PC-9 (cell line): ENCODE measurements at regions not wholly inside any gene's neighbourhood (a gene's known extent, or its start where the extent isn't known, plus 50 kb on each side); places are given as distances from the start of the nearest gene placed in this dataset.
A peak's percentile ranks its signal among the peaks of the same experiment; 100 is the strongest.

Source experiments
- BruUV-seq: library from RNA; stranded (reverse); fragments of 400-500 nt; replicated peaks from 2 replicates; lab custom pipeline; 2021; lab: Mats Ljungman, UMichigan
- CTCF ChIA-PET: fragments of 300-600 bp; sonication (Branson Sonifier 250); formaldehyde crosslinking; loops from one replicate; lab custom pipeline; 2022; ENCODE audit warnings: antibody characterized with exemption; lab: Charles Lee
- POLR2A ChIA-PET: fragments of 300-600 bp; sonication (Branson Sonifier 250); formaldehyde crosslinking; loops from one replicate; lab custom pipeline; 2022; ENCODE audit warnings: antibody characterized with exemption; ENCODE audit not compliant: unreplicated experiment; lab: Charles Lee
- DNase-seq, 2 experiments: peaks; one replicate each; pipeline versions ENCODE4 v3.0.0 to v3.0.0-alpha.2; 2015 to 2022; ENCODE audit warnings: mixed read lengths in 1 of 2
- H2AFZ ChIP-seq: fragments of 200-600 bp; sonication (generic); 2 replicates; pipeline ENCODE4 v1.8.1; 2017; ENCODE audit warnings: antibody characterized with exemption
- H3F3A ChIP-seq: fragments of 200-600 bp; sonication (generic); 2 replicates; pipeline ENCODE4 v1.8.1; 2017; ENCODE audit warnings: antibody characterized with exemption, mild to moderate bottlenecking, low read depth; ENCODE audit not compliant: insufficient read depth
- H3K27ac ChIP-seq: fragments of 200-600 bp; sonication (generic); 2 replicates; pipeline ENCODE4 v1.6.1; 2016; ENCODE audit warnings: mixed run types
- H3K27me3 ChIP-seq: fragments of 200-600 bp; sonication (generic); 2 replicates; pipeline ENCODE4 v1.6.1; 2016; ENCODE audit warnings: low read depth, mixed run types; ENCODE audit not compliant: insufficient read depth
- H3K36me3 ChIP-seq: fragments of 200-600 bp; sonication (generic); 2 replicates; pipeline ENCODE4 v1.6.1; 2016; ENCODE audit warnings: low read depth, mixed run types
- H3K4me1 ChIP-seq: fragments of 200-600 bp; sonication (generic); replicated peaks from 2 replicates; pipeline ENCODE4 v1.6.1; 2016; ENCODE audit warnings: mixed run types; ENCODE audit not compliant: insufficient read depth
- H3K4me2 ChIP-seq: fragments of 200-600 bp; sonication (generic); 2 replicates; pipeline ENCODE4 v1.6.1; 2017; ENCODE audit warnings: mixed run types
- H3K4me3 ChIP-seq: fragments of 200-600 bp; sonication (generic); 2 replicates; pipeline ENCODE4 v1.6.1; 2016; ENCODE audit warnings: mixed run types
- H3K79me2 ChIP-seq: fragments of 200-600 bp; sonication (generic); 2 replicates; pipeline ENCODE4 v1.6.1; 2017; ENCODE audit warnings: low read depth, mixed run types
- H3K9me2 ChIP-seq: fragments of 200-600 bp; sonication (generic); 2 replicates; pipeline ENCODE4 v1.8.1; 2017; ENCODE audit warnings: mild to moderate bottlenecking; ENCODE audit not compliant: insufficient read depth
- H3K9me3 ChIP-seq: fragments of 200-600 bp; sonication (generic); 2 replicates; pipeline ENCODE4 v1.8.1; 2016; ENCODE audit warnings: low read depth; ENCODE audit not compliant: insufficient read depth
- H4K20me1 ChIP-seq: fragments of 200-600 bp; sonication (generic); 2 replicates; pipeline ENCODE4 v1.8.1; 2017; ENCODE audit not compliant: insufficient read depth
- EZH2 ChIP-seq: fragments of 200-600 bp; sonication (generic); IDR thresholded peaks from 2 replicates; pipeline ENCODE4 v1.8.0; 2017; ENCODE audit warnings: antibody characterized with exemption, low read depth
- intact Hi-C: fragments of 100-400 bp; cut with micrococcal nuclease; formaldehyde crosslinking; loops from one replicate; pipeline ENCODE4 v1.10.0; 2022; ENCODE audit not compliant: unreplicated experiment
- TF ChIP-seq, protein P1 (sequence below): fragments of 200-600 bp; sonication (generic); conservative IDR thresholded peaks from 2 replicates; pipeline ENCODE4 v1.6.1; 2017; ENCODE audit warnings: mixed run types, antibody characterized with exemption, mild to moderate bottlenecking, moderate library complexity

GRCh38 chr3:84573962-84574361 is 384.8 kb upstream of the CADM2 start:
- no peak overlapping the region for H3K4me2 ChIP-seq
- H3F3A ChIP-seq = no peaks in the 10 kb centered on the region
- BruUV-seq = no TSS peak
- H3K36me3 ChIP-seq = no peaks in the 10 kb centered on the region
- no peaks in the 10 kb centered on the region for H3K79me2 ChIP-seq
- DNase-seq = no peak
- no peaks in the 10 kb centered on the region for H3K9me2 ChIP-seq
- no peaks in the 10 kb centered on the region for H4K20me1 ChIP-seq
- ChIA-PET POLR2A (no interaction called here), CTCF (no interaction called here)
- H3K27me3 ChIP-seq = no peaks in the 10 kb centered on the region
- no peak overlapping the region for H2AFZ ChIP-seq
- H3K4me3 ChIP-seq = no peak overlapping the region
- no peak overlapping the region for H3K27ac ChIP-seq
- intact Hi-C loops = no loop called here
- H3K4me1 ChIP-seq = no peaks in the 10 kb centered on the region
- TF ChIP-seq EZH2 = no peak
- TF ChIP-seq, protein P1, sequence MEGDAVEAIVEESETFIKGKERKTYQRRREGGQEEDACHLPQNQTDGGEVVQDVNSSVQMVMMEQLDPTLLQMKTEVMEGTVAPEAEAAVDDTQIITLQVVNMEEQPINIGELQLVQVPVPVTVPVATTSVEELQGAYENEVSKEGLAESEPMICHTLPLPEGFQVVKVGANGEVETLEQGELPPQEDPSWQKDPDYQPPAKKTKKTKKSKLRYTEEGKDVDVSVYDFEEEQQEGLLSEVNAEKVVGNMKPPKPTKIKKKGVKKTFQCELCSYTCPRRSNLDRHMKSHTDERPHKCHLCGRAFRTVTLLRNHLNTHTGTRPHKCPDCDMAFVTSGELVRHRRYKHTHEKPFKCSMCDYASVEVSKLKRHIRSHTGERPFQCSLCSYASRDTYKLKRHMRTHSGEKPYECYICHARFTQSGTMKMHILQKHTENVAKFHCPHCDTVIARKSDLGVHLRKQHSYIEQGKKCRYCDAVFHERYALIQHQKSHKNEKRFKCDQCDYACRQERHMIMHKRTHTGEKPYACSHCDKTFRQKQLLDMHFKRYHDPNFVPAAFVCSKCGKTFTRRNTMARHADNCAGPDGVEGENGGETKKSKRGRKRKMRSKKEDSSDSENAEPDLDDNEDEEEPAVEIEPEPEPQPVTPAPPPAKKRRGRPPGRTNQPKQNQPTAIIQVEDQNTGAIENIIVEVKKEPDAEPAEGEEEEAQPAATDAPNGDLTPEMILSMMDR = no peak
- H3K9me3 ChIP-seq = no peaks in the 10 kb centered on the region

DNA sequence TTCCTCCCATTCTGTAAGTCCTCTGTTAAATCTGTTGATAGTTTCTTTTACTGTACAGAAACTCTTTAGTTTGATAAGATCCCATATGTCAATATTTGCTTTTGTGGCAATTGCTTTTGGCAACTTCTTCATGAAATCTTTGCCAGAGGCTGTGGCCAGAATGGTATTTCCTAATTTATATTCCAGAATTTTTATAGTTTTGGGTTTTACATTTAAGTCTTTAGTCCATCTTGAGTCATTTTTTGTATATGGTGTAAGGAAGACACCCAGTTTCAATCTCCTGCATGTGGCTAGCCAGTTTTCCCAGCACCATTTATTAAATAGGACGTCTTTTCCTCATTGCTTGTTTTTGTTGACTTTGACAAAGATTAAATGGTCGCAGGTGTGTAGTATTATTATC is 372.4 kb upstream of the CADM2 start:
- intact Hi-C loops = no loop called here

GRCh38 chr3:84600703-84601225 is 358.0 kb upstream of the CADM2 start:
- CTCF ChIA-PET = no interaction called here
- Histone ChIP-seq H3K4me1 (no peaks in the 10 kb centered on the region), H3K79me2 (no peaks in the 10 kb centered on the region), H3K4me2 (0 out of 2 replicates have a peak overlapping the region, but pooled peaks have one; percentile 13), H2AFZ (no peak overlapping the region), H3K9me3 (no peaks in the 10 kb centered on the region), H3K9me2 (no peaks in the 10 kb centered on the region; the same call in 1 of the 2 replicates), H3K27me3 (no peaks in the 10 kb centered on the region), H3K36me3 (no peaks in the 10 kb centered on the region), H4K20me1 (no peaks in the 10 kb centered on the region), H3F3A (no peaks in the 10 kb centered on the region), H3K4me3 (no peak overlapping the region), H3K27ac (no peak overlapping the region)
- TF ChIP-seq, protein P1 = no peak
- no peak for TF ChIP-seq EZH2
- DNase-seq = peak in 1 of 2 experiments; percentile 1
- no TSS peak for BruUV-seq
- intact Hi-C loops = no loop called here
- POLR2A ChIA-PET = no interaction called here

More for the DNA sequence above, 372.4 kb upstream of the CADM2 start:
- Histone ChIP-seq H3K4me3 (no peak overlapping the region), H3K4me1 (no peaks in the 10 kb centered on the region), H3K4me2 (no peak overlapping the region), H3K36me3 (no peaks in the 10 kb centered on the region), H4K20me1 (no peaks in the 10 kb centered on the region), H3K27me3 (no peaks in the 10 kb centered on the region), H2AFZ (no peak overlapping the region), H3K9me2 (no peaks in the 10 kb centered on the region), H3K79me2 (no peaks in the 10 kb centered on the region), H3K27ac (no peak overlapping the region), H3K9me3 (no peaks in the 10 kb centered on the region), H3F3A (no peaks in the 10 kb centered on the region)
- TF ChIP-seq, protein P1 = no peak
- TF ChIP-seq EZH2 = no peak
- CTCF ChIA-PET = no interaction called here
- no peak for DNase-seq
- POLR2A ChIA-PET = no interaction called here
- BruUV-seq = no TSS peak
